ENCODE measurements at regions not wholly inside any gene's neighbourhood (a gene's known extent, or its start where the extent isn't known, plus 50 kb on each side); places are given as distances from the start of the nearest gene placed in this dataset.
A peak's percentile ranks its signal among the peaks of the same experiment; 100 is the strongest.

DNA sequence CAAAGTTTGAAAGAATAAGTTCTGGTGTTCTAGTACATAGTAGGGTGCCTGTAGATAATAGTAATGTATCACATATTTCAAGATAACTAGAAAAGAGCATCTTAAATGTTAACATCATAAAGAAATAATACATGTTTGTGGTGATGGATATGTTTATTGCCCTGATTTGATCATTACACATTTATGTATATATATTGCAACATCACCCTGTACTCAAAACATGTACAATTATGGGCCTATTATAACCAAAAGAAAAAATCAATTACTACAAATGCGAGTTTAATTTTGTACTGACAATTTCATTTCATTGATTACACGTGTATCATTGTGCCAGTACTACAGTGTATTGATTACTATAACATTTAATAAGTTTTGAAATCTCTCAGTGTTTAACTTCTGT is 609.2 kb upstream of the BRINP3 start:
- CTCF ChIA-PET = no interaction called here
- no peak overlapping the region for H3K4me3 ChIP-seq (ENCODE audit: low read length)
- no peak overlapping the region for H3K27ac ChIP-seq (ENCODE audit: low read depth, low read length)
- Mint-ChIP-seq H3K27me3 (peaks cover 0 to 2% of the 10 kb centered on the region in 2 donors), H3K27ac (no peak overlapping the region), H3K9me3 (peaks cover 6 to 42% (median 9%) of the 10 kb centered on the region in 5 donors), H3K4me3 (no peak overlapping the region), H3K36me3 (no peaks in the 10 kb centered on the region), H3K4me1 (no peaks in the 10 kb centered on the region)
- no peaks in the 10 kb centered on the region for H3K9me3 ChIP-seq (ENCODE audit: low read length)
- no peaks in the 10 kb centered on the region for H3K36me3 ChIP-seq (ENCODE audit: insufficient read depth, low read length)
- DNase-seq = no peak
- POLR2A ChIA-PET = no interaction called here
- H3K4me1 ChIP-seq (ENCODE audit: insufficient read depth, low read length) = no peaks in the 10 kb centered on the region
- H3K27me3 ChIP-seq (ENCODE audit: insufficient read depth, low read length, poor library complexity, severe bottlenecking) = no peaks in the 10 kb centered on the region

- H3K9me3 ChIP-seq (ENCODE audit: low read length) = no peaks in the 10 kb centered on the region
- Mint-ChIP-seq H3K27ac (no peak overlapping the region), H3K9me3 (peaks cover 2 to 25% (median 18%) of the 10 kb centered on the region in 5 donors), H3K27me3 (no peaks in the 10 kb centered on the region), H3K36me3 (no peaks in the 10 kb centered on the region), H3K4me1 (no peaks in the 10 kb centered on the region), H3K4me3 (no peak overlapping the region)
- H3K36me3 ChIP-seq (ENCODE audit: insufficient read depth, low read length) = no peaks in the 10 kb centered on the region
- no peaks in the 10 kb centered on the region for H3K4me1 ChIP-seq (ENCODE audit: insufficient read depth, low read length)
- H3K27ac ChIP-seq (ENCODE audit: low read depth, low read length) = no peak overlapping the region
- no peaks in the 10 kb centered on the region for H3K27me3 ChIP-seq (ENCODE audit: insufficient read depth, low read length, poor library complexity, severe bottlenecking)
- H3K4me3 ChIP-seq (ENCODE audit: low read length) = no peak overlapping the region
- no peak for DNase-seq
- CTCF ChIA-PET = no interaction called here
- POLR2A ChIA-PET = no interaction called here
Measured at GRCh38 chr1:191096405-191096804, 618.7 kb upstream of the BRINP3 start.

- H3K27ac Mint-ChIP-seq = no peak overlapping the region
- H3K4me1 ChIP-seq (ENCODE audit: insufficient read depth, low read length) = no peaks in the 10 kb centered on the region
- H3K9me3 Mint-ChIP-seq = peaks cover 1 to 16% (median 10%) of the 10 kb centered on the region in 5 donors
- no peaks in the 10 kb centered on the region for H3K9me3 ChIP-seq (ENCODE audit: low read length)
- no peak overlapping the region for H3K4me3 Mint-ChIP-seq
- no peak overlapping the region for H3K27ac ChIP-seq (ENCODE audit: low read depth, low read length)
- H3K36me3 Mint-ChIP-seq = no peaks in the 10 kb centered on the region
- ChIA-PET POLR2A (no interaction called here), CTCF (no interaction called here)
- no peaks in the 10 kb centered on the region for H3K27me3 Mint-ChIP-seq
- no peak for DNase-seq
- no peak overlapping the region for H3K4me3 ChIP-seq (ENCODE audit: low read length)
- no peaks in the 10 kb centered on the region for H3K27me3 ChIP-seq (ENCODE audit: insufficient read depth, low read length, poor library complexity, severe bottlenecking)
- no peaks in the 10 kb centered on the region for H3K4me1 Mint-ChIP-seq
- H3K36me3 ChIP-seq (ENCODE audit: insufficient read depth, low read length) = no peaks in the 10 kb centered on the region
Measured at GRCh38 chr1:191099696-191100095, 622.0 kb upstream of the BRINP3 start.

GRCh38 chr1:191101960-191102359 is 624.3 kb upstream of the BRINP3 start:
- Mint-ChIP-seq H3K27me3 (no peaks in the 10 kb centered on the region), H3K4me3 (no peak overlapping the region), H3K27ac (no peak overlapping the region), H3K9me3 (peaks cover 3 to 19% (median 15%) of the 10 kb centered on the region in 5 donors), H3K36me3 (no peaks in the 10 kb centered on the region), H3K4me1 (no peaks in the 10 kb centered on the region)
- Histone ChIP-seq H3K27me3 (ENCODE audit: insufficient read depth, low read length, poor library complexity, severe bottlenecking) (no peaks in the 10 kb centered on the region), H3K4me1 (ENCODE audit: insufficient read depth, low read length) (no peaks in the 10 kb centered on the region), H3K4me3 (ENCODE audit: low read length) (no peak overlapping the region), H3K27ac (ENCODE audit: low read depth, low read length) (no peak overlapping the region), H3K36me3 (ENCODE audit: insufficient read depth, low read length) (no peaks in the 10 kb centered on the region), H3K9me3 (ENCODE audit: low read length) (peaks cover 3% of the 10 kb centered on the region)
- CTCF ChIA-PET = no interaction called here
- POLR2A ChIA-PET = no interaction called here
- no peak for DNase-seq

GRCh38 chr1:191125950-191126349 is 648.3 kb upstream of the BRINP3 start:
- Histone ChIP-seq H3K36me3 (ENCODE audit: insufficient read depth, low read length) (no peaks in the 10 kb centered on the region), H3K27me3 (ENCODE audit: insufficient read depth, low read length, poor library complexity, severe bottlenecking) (no peaks in the 10 kb centered on the region), H3K4me1 (ENCODE audit: insufficient read depth, low read length) (no peaks in the 10 kb centered on the region), H3K27ac (ENCODE audit: low read depth, low read length) (no peak overlapping the region), H3K4me3 (ENCODE audit: low read length) (no peak overlapping the region), H3K9me3 (ENCODE audit: low read length) (no peaks in the 10 kb centered on the region)
- H3K4me1 Mint-ChIP-seq = no peaks in the 10 kb centered on the region
- peak overlapping the region in 1 of 8 donors; percentile 88 for H3K27ac Mint-ChIP-seq
- H3K27me3 Mint-ChIP-seq = no peaks in the 10 kb centered on the region
- peaks cover 11 to 46% (median 25%) of the 10 kb centered on the region in 5 donors for H3K9me3 Mint-ChIP-seq
- H3K4me3 Mint-ChIP-seq = no peak overlapping the region
- no peak for DNase-seq
- POLR2A ChIA-PET = no interaction called here
- no peaks in the 10 kb centered on the region for H3K36me3 Mint-ChIP-seq
- CTCF ChIA-PET = no interaction called here

DNA sequence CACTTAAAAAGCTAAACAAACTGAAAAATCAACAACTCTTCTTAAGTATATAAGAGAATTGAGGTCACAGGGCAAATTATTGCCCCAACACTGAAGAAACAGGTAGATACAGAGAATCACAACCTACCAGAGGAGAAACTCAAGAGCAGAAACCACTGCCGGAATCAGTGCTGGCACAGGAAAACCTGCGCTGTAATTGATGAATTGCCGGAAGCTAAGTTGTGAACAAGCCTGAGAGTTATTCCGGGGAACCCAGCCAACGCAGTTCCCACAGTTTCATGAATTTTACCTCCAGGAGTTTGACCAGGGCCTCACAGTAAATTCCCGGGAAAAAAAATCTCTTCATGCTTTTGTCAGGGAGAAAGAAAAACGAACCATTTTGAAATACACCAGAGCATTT is 657.1 kb upstream of the BRINP3 start:
- Histone ChIP-seq H3K9me3 (ENCODE audit: low read length) (no peaks in the 10 kb centered on the region), H3K4me3 (ENCODE audit: low read length) (no peak overlapping the region), H3K4me1 (ENCODE audit: insufficient read depth, low read length) (no peaks in the 10 kb centered on the region), H3K27me3 (ENCODE audit: insufficient read depth, low read length, poor library complexity, severe bottlenecking) (no peaks in the 10 kb centered on the region), H3K36me3 (ENCODE audit: insufficient read depth, low read length) (no peaks in the 10 kb centered on the region), H3K27ac (ENCODE audit: low read depth, low read length) (no peak overlapping the region)
- no peaks in the 10 kb centered on the region for H3K27me3 Mint-ChIP-seq
- DNase-seq = no peak
- no peaks in the 10 kb centered on the region for H3K36me3 Mint-ChIP-seq
- ChIA-PET POLR2A (no interaction called here), CTCF (no interaction called here)
- peaks cover 3 to 20% (median 11%) of the 10 kb centered on the region in 5 donors for H3K9me3 Mint-ChIP-seq
- no peaks in the 10 kb centered on the region for H3K4me1 Mint-ChIP-seq
- no peak overlapping the region for H3K4me3 Mint-ChIP-seq
- H3K27ac Mint-ChIP-seq = no peak overlapping the region

DNA sequence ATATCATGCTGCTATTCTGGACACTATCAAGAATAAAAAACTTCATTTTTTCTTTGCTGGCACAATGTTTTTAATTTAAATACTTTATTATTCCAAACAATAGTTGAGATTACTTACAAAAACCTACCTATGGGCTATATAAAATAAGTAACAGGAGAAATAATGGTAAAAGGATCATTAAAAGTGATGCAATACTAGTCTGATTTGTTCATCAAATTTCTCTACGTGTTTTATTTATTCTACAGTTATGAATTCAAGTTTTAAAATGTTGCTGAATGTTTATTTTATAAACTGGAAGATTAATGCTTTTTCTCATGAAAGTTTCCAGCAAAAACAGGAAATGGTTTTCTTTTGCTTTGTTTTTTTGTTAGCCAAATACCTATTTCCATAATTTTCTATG is 662.4 kb upstream of the BRINP3 start:
- Mint-ChIP-seq H3K27me3 (no peaks in the 10 kb centered on the region), H3K9me3 (peaks cover 0 to 8% (median 2%) of the 10 kb centered on the region in 5 donors), H3K4me3 (no peak overlapping the region), H3K4me1 (no peaks in the 10 kb centered on the region), H3K36me3 (no peaks in the 10 kb centered on the region), H3K27ac (no peak overlapping the region)
- Histone ChIP-seq H3K9me3 (ENCODE audit: low read length) (no peaks in the 10 kb centered on the region), H3K27me3 (ENCODE audit: insufficient read depth, low read length, poor library complexity, severe bottlenecking) (no peaks in the 10 kb centered on the region), H3K36me3 (ENCODE audit: insufficient read depth, low read length) (no peaks in the 10 kb centered on the region), H3K27ac (ENCODE audit: low read depth, low read length) (no peak overlapping the region), H3K4me3 (ENCODE audit: low read length) (no peak overlapping the region), H3K4me1 (ENCODE audit: insufficient read depth, low read length) (no peaks in the 10 kb centered on the region)
- ChIA-PET POLR2A (no interaction called here), CTCF (no interaction called here)
- DNase-seq = no peak

DNA sequence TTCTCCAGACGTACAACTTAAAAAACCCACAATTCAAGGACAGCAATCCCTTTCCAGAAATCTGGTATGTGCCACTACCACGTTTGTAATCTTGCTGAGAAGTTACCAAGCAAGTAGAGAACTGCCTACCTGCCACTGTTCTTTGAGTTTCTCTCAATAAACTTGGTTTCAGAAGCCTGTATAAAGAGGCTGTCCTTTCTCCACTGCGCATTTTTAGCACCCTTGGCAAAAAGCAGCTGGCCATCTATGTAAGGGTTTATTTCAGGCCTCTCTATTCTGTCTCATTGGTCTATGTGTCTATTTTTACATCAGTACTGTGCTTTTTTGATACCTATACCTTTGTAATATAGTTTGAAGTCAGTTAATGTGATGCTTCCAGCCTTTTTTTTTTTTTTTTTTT is 665.1 kb upstream of the BRINP3 start:
- CTCF ChIA-PET = no interaction called here
- peaks cover 0 to 13% (median 0%) of the 10 kb centered on the region in 5 donors for H3K9me3 Mint-ChIP-seq
- POLR2A ChIA-PET = no interaction called here
- H3K36me3 Mint-ChIP-seq = no peaks in the 10 kb centered on the region
- Histone ChIP-seq H3K27ac (ENCODE audit: low read depth, low read length) (no peak overlapping the region), H3K4me3 (ENCODE audit: low read length) (no peak overlapping the region), H3K4me1 (ENCODE audit: insufficient read depth, low read length) (no peaks in the 10 kb centered on the region), H3K9me3 (ENCODE audit: low read length) (no peaks in the 10 kb centered on the region), H3K27me3 (ENCODE audit: insufficient read depth, low read length, poor library complexity, severe bottlenecking) (no peaks in the 10 kb centered on the region), H3K36me3 (ENCODE audit: insufficient read depth, low read length) (no peaks in the 10 kb centered on the region)
- DNase-seq = no peak
- H3K4me1 Mint-ChIP-seq = no peaks in the 10 kb centered on the region
- H3K4me3 Mint-ChIP-seq = no peak overlapping the region
- H3K27me3 Mint-ChIP-seq = no peaks in the 10 kb centered on the region
- H3K27ac Mint-ChIP-seq = no peak overlapping the region

- H3K4me3 Mint-ChIP-seq = no peak overlapping the region
- DNase-seq = no peak
- Histone ChIP-seq H3K27me3 (ENCODE audit: insufficient read depth, low read length, poor library complexity, severe bottlenecking) (no peaks in the 10 kb centered on the region), H3K4me1 (ENCODE audit: insufficient read depth, low read length) (no peaks in the 10 kb centered on the region), H3K27ac (ENCODE audit: low read depth, low read length) (no peak overlapping the region), H3K4me3 (ENCODE audit: low read length) (no peak overlapping the region), H3K36me3 (ENCODE audit: insufficient read depth, low read length) (no peaks in the 10 kb centered on the region), H3K9me3 (ENCODE audit: low read length) (no peaks in the 10 kb centered on the region)
- H3K27ac Mint-ChIP-seq = no peak overlapping the region
- H3K27me3 Mint-ChIP-seq = no peaks in the 10 kb centered on the region
- no peaks in the 10 kb centered on the region for H3K4me1 Mint-ChIP-seq
- H3K36me3 Mint-ChIP-seq = no peaks in the 10 kb centered on the region
- CTCF ChIA-PET = no interaction called here
- H3K9me3 Mint-ChIP-seq = peaks cover 0 to 16% (median 0%) of the 10 kb centered on the region in 5 donors
- POLR2A ChIA-PET = no interaction called here
Measured at GRCh38 chr1:191145834-191146233, 668.2 kb upstream of the BRINP3 start.
